ENCODE measurements at regions not wholly inside any gene's neighbourhood (a gene's known extent, or its start where the extent isn't known, plus 50 kb on each side); places are given as distances from the start of the nearest gene placed in this dataset.

- no peak for DNase-seq (ENCODE audit: low spot score)
Observed at GRCh38 chr11:70872955-70873735, 379.2 kb downstream of the SHANK2 start.

- DNase-seq (ENCODE audit: low spot score) = no peak
Observed at GRCh38 chr11:70873736-70874412, 378.5 kb downstream of the SHANK2 start.

GRCh38 chr11:70876685-70877084, 375.7 kb downstream of the SHANK2 start:
- no peak for DNase-seq (ENCODE audit: low spot score)

GRCh38 chr11:70877151-70877550, 375.2 kb downstream of the SHANK2 start:
- DNase-seq (ENCODE audit: low spot score) = no peak

- no peak for DNase-seq (ENCODE audit: low spot score)
Observed at GRCh38 chr11:70878366-70878765, 374.0 kb downstream of the SHANK2 start.

- DNase-seq (ENCODE audit: low spot score) = no peak
Observed at GRCh38 chr11:70879601-70880285, 372.6 kb downstream of the SHANK2 start.

GRCh38 chr11:70880416-70880815, 372.0 kb downstream of the SHANK2 start:
- no peak for DNase-seq (ENCODE audit: low spot score)

- DNase-seq (ENCODE audit: low spot score) = no peak
Observed at GRCh38 chr11:70881948-70882715, 370.2 kb downstream of the SHANK2 start.

GRCh38 chr11:70882716-70883085, 369.7 kb downstream of the SHANK2 start:
- DNase-seq (ENCODE audit: low spot score) = no peak

GRCh38 chr11:70883323-70883940, 368.9 kb downstream of the SHANK2 start:
- no peak for DNase-seq (ENCODE audit: low spot score)

- no peak for DNase-seq (ENCODE audit: low spot score)
Observed at GRCh38 chr11:70883973-70884623, 368.3 kb downstream of the SHANK2 start.

- DNase-seq (ENCODE audit: low spot score) = peak; percentile 69
Observed at GRCh38 chr11:70885281-70886231, 366.8 kb downstream of the SHANK2 start.

GRCh38 chr11:70886256-70886655, 366.1 kb downstream of the SHANK2 start:
- no peak for DNase-seq (ENCODE audit: low spot score)

- DNase-seq (ENCODE audit: low spot score) = no peak
Observed at GRCh38 chr11:70886676-70887541, 365.5 kb downstream of the SHANK2 start.

- no peak for DNase-seq (ENCODE audit: low spot score)
Observed at GRCh38 chr11:70887542-70887827, 364.9 kb downstream of the SHANK2 start.

- no peak for DNase-seq (ENCODE audit: low spot score)
Observed at GRCh38 chr11:70888061-70888460, 364.3 kb downstream of the SHANK2 start.

- DNase-seq (ENCODE audit: low spot score) = no peak
Observed at GRCh38 chr11:70889411-70889810, 363.0 kb downstream of the SHANK2 start.

GRCh38 chr11:70891844-70892380, 360.5 kb downstream of the SHANK2 start:
- no peak for DNase-seq (ENCODE audit: low spot score)

GRCh38 chr11:70892889-70893288, 359.5 kb downstream of the SHANK2 start:
- DNase-seq (ENCODE audit: low spot score) = no peak

Measured in hepatic stellate cell (primary cell).